ENCODE measurements at regions not wholly inside any gene's neighbourhood (a gene's known extent, or its start where the extent isn't known, plus 50 kb on each side); places are given as distances from the start of the nearest gene placed in this dataset.

DNA sequence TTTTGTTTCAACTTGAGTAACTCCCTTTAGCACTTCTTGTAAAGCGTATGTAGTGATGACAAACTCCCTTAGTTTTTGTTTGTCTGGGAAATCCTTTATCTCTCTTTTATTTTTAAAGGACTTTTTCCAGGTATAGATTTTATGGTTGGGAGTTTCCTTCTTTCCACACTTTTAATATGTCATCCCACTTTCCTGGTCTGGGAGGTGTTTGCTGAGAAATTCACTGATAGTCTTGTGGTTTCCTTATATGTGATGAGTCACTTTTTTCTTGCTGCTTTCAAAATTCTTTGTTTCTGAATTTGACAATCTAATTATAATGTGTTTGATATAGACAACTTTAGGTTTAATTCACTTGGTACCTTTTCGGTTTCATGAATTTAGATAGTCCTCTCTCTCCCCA lies 353.9 kb downstream of the GPAT3 start:
- TF ChIP-seq POLR2A (IDR thresholded peaks at IDR 0.05; ENCODE audit: low read length) (no peak), GATA1 (IDR thresholded peaks at IDR 0.05; ENCODE audit: low read depth, low read length) (no peak)
